DMS 273 treated with DMSO at 0.1 percent for 48 hours (cell line): ENCODE measurements at regions not wholly inside any gene's neighbourhood (a gene's known extent, or its start where the extent isn't known, plus 50 kb on each side); places are given as distances from the start of the nearest gene placed in this dataset.

Experiments
- DNase-seq: peaks from one replicate; lab custom pipeline; 2025; lab: John Stamatoyannopoulos, UW

GRCh38 chr6:93550551-93551276 is 131.4 kb upstream of the EPHA7 start:
- DNase-seq = no peak

DNA sequence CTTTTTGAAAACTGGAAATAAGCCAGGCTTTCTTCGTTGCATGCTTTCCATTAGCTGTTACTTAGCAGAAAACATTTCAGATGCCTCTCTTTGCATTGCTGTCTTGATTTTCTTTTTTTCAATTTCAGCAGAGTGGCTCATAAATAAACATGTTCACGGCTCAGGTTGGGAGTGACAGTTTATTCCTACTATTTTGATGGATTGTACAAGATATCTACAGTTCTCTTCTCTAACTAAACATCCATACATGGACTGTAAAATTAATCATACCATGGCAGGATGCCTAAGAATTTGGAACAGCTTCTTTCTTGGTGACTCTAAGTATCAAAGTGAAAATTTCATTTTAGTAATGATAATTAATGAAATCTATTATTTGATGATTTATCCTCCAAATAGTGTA is 130.5 kb upstream of the EPHA7 start:
- no peak for DNase-seq

DNA sequence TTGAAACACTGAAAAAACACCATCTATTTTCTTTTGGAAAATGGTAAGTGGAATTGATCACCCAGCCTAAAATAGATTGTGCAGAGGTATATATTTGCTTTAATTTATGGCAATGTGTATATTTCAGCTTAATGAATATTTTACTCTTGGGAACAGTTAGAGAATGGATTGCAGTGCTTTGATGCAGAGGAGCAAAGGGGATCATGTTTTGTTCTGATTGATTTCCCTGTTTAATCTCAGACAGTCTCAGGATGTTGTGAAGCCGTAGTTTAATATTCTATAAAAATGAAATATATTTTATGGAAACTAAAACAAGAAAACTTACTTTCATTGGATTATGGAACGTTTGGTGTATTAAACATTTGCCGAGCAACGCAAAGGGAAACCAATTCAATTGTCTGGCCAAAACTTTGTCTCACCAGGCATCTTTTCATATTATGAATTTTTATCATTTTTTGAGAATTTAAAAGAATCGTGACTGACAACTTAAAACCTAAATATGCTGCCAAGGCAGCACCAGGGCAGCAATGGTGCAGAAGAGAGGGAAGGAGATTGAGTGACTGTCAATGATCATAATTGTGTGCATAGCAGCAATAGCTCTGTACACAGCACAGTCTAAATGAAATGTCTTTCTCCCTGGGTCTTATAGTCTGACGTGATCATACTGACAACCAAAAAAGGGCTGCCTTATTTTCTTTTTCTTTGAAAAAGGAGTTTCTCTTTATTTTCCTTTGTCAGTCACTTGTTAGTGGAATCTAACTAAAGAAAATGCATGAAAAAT is 105.5 kb upstream of the EPHA7 start:
- no peak for DNase-seq

- DNase-seq = no peak
These were observed 104.0 kb upstream of the EPHA7 start for GRCh38 chr6:93523365-93523764.

DNA sequence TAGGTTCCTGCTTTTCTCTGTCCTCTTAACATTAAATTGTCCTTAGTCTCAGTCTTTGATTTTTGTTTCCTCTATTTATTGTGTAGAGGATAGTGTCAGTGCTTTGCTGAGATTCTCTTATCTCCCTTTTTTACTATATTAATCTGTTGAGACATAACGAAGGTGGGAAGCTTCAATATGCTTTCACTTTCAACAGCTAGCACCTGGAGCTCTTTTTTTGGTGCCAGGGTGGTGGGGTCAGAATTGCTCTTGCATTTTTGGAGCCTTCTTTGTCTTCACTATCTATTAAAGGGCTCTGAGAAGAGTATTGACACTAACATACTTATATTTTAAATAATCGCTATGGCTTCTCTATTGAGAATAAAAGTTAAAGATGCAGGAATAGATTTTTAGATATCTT is 97.1 kb upstream of the EPHA7 start:
- no peak for DNase-seq

GRCh38 chr6:93515736-93516135 is 96.4 kb upstream of the EPHA7 start:
- no peak for DNase-seq

GRCh38 chr6:93498713-93499112 is 79.4 kb upstream of the EPHA7 start:
- no peak for DNase-seq

DNA sequence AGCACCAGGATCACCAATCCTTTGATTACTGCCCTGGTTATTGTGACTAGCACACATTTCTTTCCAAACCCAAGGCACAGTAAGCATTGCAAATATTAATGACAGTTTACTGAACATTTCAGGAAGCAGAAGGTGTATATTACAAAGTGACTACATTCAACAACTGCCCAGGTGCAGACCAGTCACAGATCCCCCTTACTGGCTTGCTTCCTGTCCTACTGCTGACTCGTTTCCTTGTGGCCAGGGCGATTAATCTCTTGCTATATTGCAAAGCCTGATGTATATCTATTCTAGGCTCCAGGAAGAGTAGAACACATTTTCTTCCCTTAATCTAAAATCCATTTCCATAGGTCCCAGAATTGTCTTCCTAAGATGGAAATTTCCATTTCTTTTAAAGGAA is 77.2 kb upstream of the EPHA7 start:
- DNase-seq = no peak

- no peak for DNase-seq
These were observed 74.7 kb upstream of the EPHA7 start for GRCh38 chr6:93494057-93494456.

DNA sequence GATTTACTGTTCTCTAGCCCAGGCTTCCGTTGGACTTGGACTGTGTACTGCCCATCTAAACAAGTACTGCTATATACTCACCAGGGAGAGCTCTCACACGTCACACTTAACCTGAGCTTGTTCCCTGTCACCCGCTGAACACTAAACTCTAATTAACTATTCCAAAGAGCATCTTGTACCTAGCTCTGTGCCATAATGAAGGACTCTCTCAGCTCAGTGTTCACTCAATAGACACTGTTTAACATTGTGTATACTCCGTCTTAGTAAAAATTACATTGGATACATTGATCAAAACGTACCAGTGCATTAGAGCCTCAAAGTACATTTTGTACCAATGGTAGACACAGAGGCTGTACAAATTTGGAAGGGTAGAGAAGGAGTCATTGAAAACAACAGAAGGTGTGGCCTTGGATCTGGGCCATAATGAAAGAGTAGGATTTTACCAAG is 55.4 kb upstream of the EPHA7 start:
- DNase-seq = no peak

- no peak for DNase-seq
These were observed 51.9 kb upstream of the EPHA7 start for GRCh38 chr6:93471281-93471680.
